ENCODE measurements at regions not wholly inside any gene's neighbourhood (a gene's known extent, or its start where the extent isn't known, plus 50 kb on each side); places are given as distances from the start of the nearest gene placed in this dataset.

DNA sequence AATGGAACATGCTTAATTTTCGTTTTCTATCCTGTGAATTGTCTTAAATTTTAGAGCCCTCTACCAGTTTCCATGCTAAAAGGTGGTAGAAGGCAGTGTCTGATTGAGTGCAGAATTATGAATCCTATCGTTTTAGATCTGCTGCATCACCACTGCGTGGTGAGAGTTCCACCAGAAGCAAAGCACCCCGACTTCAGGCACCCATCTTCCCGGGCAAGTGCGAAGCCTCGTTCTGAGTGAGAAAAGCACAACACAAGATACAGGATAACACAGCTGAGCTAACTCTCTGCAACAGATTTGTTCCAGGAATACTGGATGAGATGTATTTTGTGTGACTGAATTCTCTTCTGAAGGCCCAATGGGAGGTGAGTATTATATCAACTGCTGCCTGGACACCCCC, 471.5 kb downstream of the EIPR1 start (continued):
- no peak for TF ChIP-seq ZBTB17 (CRISPR knock-in tag; IDR thresholded peaks at IDR 0.05)
- TF ChIP-seq PCBP1 (IDR thresholded peaks at IDR 0.05; ENCODE audit: low read depth, low read length, poor library complexity, severe bottlenecking), result no peak
- TF ChIP-seq NCOA4 (IDR thresholded peaks at IDR 0.05; ENCODE audit: partially characterized antibody), result no peak
- no peak for TF ChIP-seq E2F6 (IDR thresholded peaks at IDR 0.05; ENCODE audit: borderline replicate concordance in 1 of 2, extremely low read depth in 1 of 2, insufficient read depth in 1 of 2, insufficient read length in 1 of 2, low read depth in 1 of 2, low read length in 1 of 2, poor library complexity in 1 of 2, severe bottlenecking in 1 of 2)
- no peak for TF ChIP-seq ELF4 (CRISPR knock-in tag; IDR thresholded peaks at IDR 0.05)
- TF ChIP-seq ZNF174 (CRISPR knock-in tag; IDR thresholded peaks at IDR 0.05), result no peak
- TF ChIP-seq MAFK (IDR thresholded peaks at IDR 0.05; ENCODE audit: low read length), result no peak

DNA sequence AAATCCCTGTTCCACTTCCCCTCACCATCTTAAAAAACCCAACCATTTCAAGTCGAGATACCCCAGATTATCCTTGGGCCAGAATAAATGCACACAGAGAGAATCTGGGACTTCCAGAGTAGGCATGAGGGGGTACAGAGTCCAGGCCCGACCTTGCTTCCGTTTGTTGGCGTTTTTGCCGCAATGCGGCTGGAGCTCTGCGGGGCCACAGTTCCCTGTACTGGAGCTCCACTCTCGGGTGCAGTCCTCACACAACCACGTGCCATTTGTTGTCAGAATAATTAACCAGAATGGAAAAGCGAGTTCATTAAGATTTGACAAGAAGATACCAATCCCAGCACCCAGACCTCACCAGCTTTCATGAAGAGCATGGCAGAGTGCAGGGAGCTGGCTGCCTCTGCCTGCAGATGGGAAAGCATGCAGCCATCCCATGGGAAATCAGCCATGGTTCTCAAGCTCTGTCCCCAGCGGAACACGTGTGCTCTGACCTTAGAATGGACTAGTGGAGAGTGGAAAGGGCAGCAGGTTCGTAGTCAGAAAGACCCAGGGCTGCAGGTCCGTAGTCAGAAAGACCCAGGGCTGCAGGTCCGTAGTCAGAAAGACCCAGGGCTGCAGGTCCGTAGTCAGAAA, 472.8 kb downstream of the EIPR1 start:
- Histone ChIP-seq H3K79me2 (ENCODE audit: control insufficient read depth, insufficient read depth, low read length) (no peaks in the 10 kb centered on the region), H3K4me2 (ENCODE audit: insufficient read depth, low read length) (no peak overlapping the region), H3K4me3 (no peak overlapping the region), H3K4me1 (replicated peaks in 1 of 2; ENCODE audit: control insufficient read depth in 2 of 2, insufficient read depth in 2 of 2, low read length in 2 of 2) (no peaks in the 10 kb centered on the region), H4K20me1 (replicated peaks; ENCODE audit: control insufficient read depth, insufficient read depth, low read length) (no peaks in the 10 kb centered on the region), H3K27me3 (ENCODE audit: control insufficient read depth in 2 of 2, insufficient read depth in 2 of 2, low read length in 2 of 2) (peaks cover 13 to 41% of the 10 kb centered on the region in 2 experiments), H3K9me3 (replicated peaks; ENCODE audit: control insufficient read depth, insufficient read depth, low read depth, low read length) (no peaks in the 10 kb centered on the region), H2AFZ (ENCODE audit: low read depth, low read length) (no peak overlapping the region), H3K9ac (ENCODE audit: insufficient read depth in 1 of 2, low read depth in 2 of 2, low read length in 2 of 2) (no peak overlapping the region), H3K27ac (ENCODE audit: extremely low read depth, low read depth, low read length) (no peak overlapping the region), H3K36me3 (ENCODE audit: control insufficient read depth, insufficient read depth, low read length) (no peaks in the 10 kb centered on the region), H3K9me1 (ENCODE audit: control insufficient read depth, insufficient read depth, low read length) (no peaks in the 10 kb centered on the region)
- FAIRE-seq (no peak), DNase-seq (ENCODE audit: extremely low read depth in 1 of 4, low spot score in 3 of 4) (no peak), ATAC-seq (no peak)
- WGBS (ENCODE audit: insufficient coverage, low coverage, missing lambda C conversion rate), result 0% methylated on average over 13 of the region's 16 CpGs
- no TSS peak for BruUV-seq (replicated peaks)
- intact Hi-C loops (cut with micrococcal nuclease) (no loop called here), in situ Hi-C loops (cut with MboI) (no loop called here)
- CTCF ChIA-PET (ENCODE audit: low intra/inter-chr PET ratio), result no interaction called here
- POLR2A ChIA-PET, result interaction anchor here (0.6 kb wide), 1 partner anchor 11 kb away, joined by 3 read pairs; no protein-coding TSS in a partner anchor
- no peak for TF ChIP-seq ZNF584 (CRISPR knock-in tag; IDR thresholded peaks at IDR 0.05; ENCODE audit: low read depth)
- no peak for TF ChIP-seq ZNF407 (IDR thresholded peaks at IDR 0.05; ENCODE audit: low read depth)
- no peak for TF ChIP-seq ZNF699 (CRISPR knock-in tag; IDR thresholded peaks at IDR 0.05; ENCODE audit: insufficient replicate concordance)
- TF ChIP-seq EP400 (IDR thresholded peaks at IDR 0.05), result no peak

Measured in K562 (cell line).